AG04450 (cell line): ENCODE measurements at regions not wholly inside any gene's neighbourhood (a gene's known extent, or its start where the extent isn't known, plus 50 kb on each side); places are given as distances from the start of the nearest gene placed in this dataset.
"Not testable (repeated sequence)": the region's sequence is repeated elsewhere in the genome, so short reads cannot be mapped to it uniquely, and the experiment has no call there.

Experiments used
- CTCF ChIA-PET: fragments of 300-600, 350-600 bp; formaldehyde crosslinking; extraction: SDS; loops from one replicate; lab custom pipeline; 2022; ENCODE audit warnings: antibody characterized with exemption, inconsistent platforms; lab: Charles Lee
- POLR2A ChIA-PET: fragments of 350-600 bp; formaldehyde crosslinking; extraction: SDS; loops from one replicate; lab custom pipeline; 2021; ENCODE audit warnings: antibody characterized with exemption, inconsistent platforms; lab: Yijun Ruan, JAX
- DNase-seq: peaks from one replicate; pipeline ENCODE4 v3.0.0-alpha.2; 2011; ENCODE audit warnings: low read depth, low spot score
- H3K27ac ChIP-seq: one replicate; pipeline ENCODE4 v1.5.1; 2012; ENCODE audit warnings: low read depth, low read length, control low read depth
- H3K27me3 ChIP-seq: one replicate; pipeline ENCODE4 v1.6.0; 2012; ENCODE audit warnings: low read length; ENCODE audit not compliant: control insufficient read depth, insufficient read depth
- H3K4me3 ChIP-seq: 2 replicates; pipeline ENCODE4 v1.5.1; 2011; ENCODE audit warnings: mild to moderate bottlenecking, low read depth, low read length, control low read depth
- H3K9me3 ChIP-seq: 2 replicates; pipeline ENCODE4 v1.5.1; 2012; ENCODE audit warnings: low read length; ENCODE audit not compliant: control insufficient read depth, insufficient read depth
- TF ChIP-seq, protein P1 (sequence below): IDR thresholded peaks from 2 replicates; pipeline ENCODE4 v1.5.1; 2011; ENCODE audit warnings: low read depth, low read length, control low read depth, inconsistent platforms

DNA sequence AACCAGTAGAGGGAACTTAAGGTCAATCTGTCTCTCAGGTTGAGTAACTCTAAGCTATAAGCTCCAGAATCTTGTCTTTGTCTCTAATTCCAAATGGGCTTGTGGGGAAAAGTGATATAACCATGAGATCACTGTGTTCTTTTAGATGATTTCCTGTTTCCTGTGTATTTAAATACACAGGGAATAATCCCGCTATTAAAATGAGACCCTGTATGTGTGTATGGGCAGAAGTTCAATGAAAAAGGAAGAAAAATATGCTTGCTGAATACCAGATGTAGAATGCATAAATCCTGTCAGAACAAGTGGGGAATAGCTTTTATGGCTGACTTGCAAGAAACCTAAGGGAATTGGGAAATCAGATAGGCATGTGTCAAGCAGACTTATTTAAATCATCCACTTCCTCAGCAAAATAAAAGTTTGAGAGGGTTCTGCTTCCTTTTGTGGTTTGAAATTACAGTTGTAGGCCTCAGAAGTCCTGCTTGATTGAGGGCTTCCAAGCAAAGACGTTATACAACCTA, 164.7 kb upstream of the PDE7B start:
- CTCF ChIA-PET = interaction anchor here (1.2 kb wide), 1 partner anchor 151 kb away, joined by 3 read pairs; no protein-coding TSS in a partner anchor
- TF ChIP-seq, protein P1, sequence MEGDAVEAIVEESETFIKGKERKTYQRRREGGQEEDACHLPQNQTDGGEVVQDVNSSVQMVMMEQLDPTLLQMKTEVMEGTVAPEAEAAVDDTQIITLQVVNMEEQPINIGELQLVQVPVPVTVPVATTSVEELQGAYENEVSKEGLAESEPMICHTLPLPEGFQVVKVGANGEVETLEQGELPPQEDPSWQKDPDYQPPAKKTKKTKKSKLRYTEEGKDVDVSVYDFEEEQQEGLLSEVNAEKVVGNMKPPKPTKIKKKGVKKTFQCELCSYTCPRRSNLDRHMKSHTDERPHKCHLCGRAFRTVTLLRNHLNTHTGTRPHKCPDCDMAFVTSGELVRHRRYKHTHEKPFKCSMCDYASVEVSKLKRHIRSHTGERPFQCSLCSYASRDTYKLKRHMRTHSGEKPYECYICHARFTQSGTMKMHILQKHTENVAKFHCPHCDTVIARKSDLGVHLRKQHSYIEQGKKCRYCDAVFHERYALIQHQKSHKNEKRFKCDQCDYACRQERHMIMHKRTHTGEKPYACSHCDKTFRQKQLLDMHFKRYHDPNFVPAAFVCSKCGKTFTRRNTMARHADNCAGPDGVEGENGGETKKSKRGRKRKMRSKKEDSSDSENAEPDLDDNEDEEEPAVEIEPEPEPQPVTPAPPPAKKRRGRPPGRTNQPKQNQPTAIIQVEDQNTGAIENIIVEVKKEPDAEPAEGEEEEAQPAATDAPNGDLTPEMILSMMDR = no peak
- POLR2A ChIA-PET = no interaction called here

DNA sequence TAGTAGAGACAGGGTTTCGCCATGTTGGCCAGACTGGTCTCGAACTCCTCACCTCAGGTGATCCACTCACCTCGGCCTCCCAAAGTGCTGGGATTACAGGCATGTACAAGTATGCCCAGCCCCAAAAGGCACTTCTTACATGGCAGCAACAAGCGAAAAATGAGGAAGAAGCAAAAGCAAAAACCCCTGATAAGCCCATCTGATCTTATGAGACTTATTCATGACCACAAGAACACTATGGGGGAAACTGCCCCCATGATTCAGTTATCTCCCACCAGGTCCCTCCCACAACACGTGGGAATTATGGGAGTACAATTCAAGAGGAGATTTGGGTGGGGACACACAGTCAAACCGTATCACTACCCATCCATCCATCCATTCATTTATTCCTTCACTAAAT, 163.0 kb upstream of the PDE7B start:
- POLR2A ChIA-PET, H3K27ac ChIP-seq, CTCF ChIA-PET, H3K27me3 ChIP-seq, H3K9me3 ChIP-seq, H3K4me3 ChIP-seq, DNase-seq: not testable (repeated sequence)

More for the DNA sequence above, 164.7 kb upstream of the PDE7B start:
- no peak overlapping the region for H3K27ac ChIP-seq
- H3K27me3 ChIP-seq = no peaks in the 10 kb centered on the region
- H3K9me3 ChIP-seq = no peaks in the 10 kb centered on the region
- H3K4me3 ChIP-seq = no peak overlapping the region
- DNase-seq = no peak

DNA sequence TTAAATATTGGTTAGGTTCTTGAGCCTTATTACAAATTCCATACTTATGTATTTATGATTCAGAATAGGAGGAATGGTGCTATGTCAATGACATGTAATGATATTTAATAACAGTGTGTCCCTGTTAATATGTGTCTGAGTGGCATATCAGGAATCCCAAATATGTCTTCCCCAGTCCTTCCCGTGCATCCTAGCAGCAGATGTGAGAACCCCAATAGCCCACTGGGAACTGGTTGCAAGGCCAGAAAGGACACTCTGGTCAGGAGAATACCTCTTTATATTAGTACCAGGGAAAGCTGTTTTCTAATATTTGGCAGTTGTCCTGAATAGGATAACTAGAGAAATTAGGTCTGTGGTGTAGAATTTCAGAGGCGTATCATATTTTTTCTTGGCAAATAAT, 159.1 kb upstream of the PDE7B start:
- TF ChIP-seq, protein P1 = no peak
- Histone ChIP-seq H3K27me3 (no peaks in the 10 kb centered on the region), H3K4me3 (no peak overlapping the region), H3K27ac (no peak overlapping the region), H3K9me3 (no peaks in the 10 kb centered on the region)
- DNase-seq = no peak
- POLR2A ChIA-PET = no interaction called here
- CTCF ChIA-PET = no interaction called here

GRCh38 chr6:135693811-135694370, 157.6 kb upstream of the PDE7B start:
- Histone ChIP-seq H3K9me3 (no peaks in the 10 kb centered on the region), H3K27me3 (no peaks in the 10 kb centered on the region), H3K4me3 (no peak overlapping the region), H3K27ac (no peak overlapping the region)
- ChIA-PET POLR2A (no interaction called here), CTCF (no interaction called here)
- TF ChIP-seq, protein P1 = no peak
- no peak for DNase-seq

DNA sequence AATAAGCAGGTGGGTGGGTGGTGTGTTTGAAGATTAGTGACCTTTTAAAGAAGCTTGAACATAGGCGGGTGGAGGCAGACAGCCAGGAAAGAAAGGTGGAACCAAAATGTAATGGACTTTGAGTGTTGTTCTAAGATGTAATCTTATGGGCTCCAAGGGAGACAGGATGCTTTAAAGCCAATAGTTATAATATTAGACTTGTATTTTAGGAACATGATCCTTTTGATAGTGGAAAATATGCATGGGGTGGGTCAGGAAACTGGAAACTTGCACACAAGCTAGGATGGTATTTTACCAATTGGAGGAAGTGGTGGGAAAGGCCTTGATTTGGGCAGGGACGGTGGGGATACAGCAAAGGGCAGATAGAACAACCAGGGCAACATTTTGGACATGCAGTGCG, 151.8 kb upstream of the PDE7B start:
- H3K4me3 ChIP-seq = no peak overlapping the region
- ChIA-PET POLR2A (no interaction called here), CTCF (no interaction called here)
- H3K27me3 ChIP-seq = no peaks in the 10 kb centered on the region
- H3K27ac ChIP-seq = no peak overlapping the region
- TF ChIP-seq, protein P1 = no peak
- no peaks in the 10 kb centered on the region for H3K9me3 ChIP-seq
- no peak for DNase-seq
